ENCODE measurements at regions not wholly inside any gene's neighbourhood (a gene's known extent, or its start where the extent isn't known, plus 50 kb on each side); places are given as distances from the start of the nearest gene placed in this dataset.

DNA sequence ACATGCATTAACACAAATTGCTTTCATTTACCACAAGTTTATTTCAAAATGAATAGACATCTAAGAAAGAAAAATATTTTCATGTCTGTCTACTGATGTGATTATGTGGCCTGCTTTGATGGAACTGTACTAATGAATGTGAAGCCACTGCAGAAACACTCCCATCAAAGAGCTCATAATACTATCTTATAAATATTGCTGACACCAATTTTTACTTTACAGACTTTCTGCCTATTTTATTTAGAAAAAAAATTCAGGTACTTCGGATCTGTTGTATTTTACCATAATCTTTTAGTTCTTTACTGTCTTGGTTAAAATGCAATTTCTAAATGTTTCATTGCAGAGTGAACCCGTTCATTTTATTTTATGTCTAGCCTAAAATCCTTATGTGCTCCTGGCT lies 281.9 kb downstream of the ICE1 start:
- ATAC-seq = no peak
- no peak overlapping the region for H3K27ac ChIP-seq
- TF ChIP-seq, protein P1, sequence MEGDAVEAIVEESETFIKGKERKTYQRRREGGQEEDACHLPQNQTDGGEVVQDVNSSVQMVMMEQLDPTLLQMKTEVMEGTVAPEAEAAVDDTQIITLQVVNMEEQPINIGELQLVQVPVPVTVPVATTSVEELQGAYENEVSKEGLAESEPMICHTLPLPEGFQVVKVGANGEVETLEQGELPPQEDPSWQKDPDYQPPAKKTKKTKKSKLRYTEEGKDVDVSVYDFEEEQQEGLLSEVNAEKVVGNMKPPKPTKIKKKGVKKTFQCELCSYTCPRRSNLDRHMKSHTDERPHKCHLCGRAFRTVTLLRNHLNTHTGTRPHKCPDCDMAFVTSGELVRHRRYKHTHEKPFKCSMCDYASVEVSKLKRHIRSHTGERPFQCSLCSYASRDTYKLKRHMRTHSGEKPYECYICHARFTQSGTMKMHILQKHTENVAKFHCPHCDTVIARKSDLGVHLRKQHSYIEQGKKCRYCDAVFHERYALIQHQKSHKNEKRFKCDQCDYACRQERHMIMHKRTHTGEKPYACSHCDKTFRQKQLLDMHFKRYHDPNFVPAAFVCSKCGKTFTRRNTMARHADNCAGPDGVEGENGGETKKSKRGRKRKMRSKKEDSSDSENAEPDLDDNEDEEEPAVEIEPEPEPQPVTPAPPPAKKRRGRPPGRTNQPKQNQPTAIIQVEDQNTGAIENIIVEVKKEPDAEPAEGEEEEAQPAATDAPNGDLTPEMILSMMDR (IDR thresholded peaks at IDR 0.05) = no peak
- no peak overlapping the region for H3K4me3 ChIP-seq
- intact Hi-C loops (cut with DNase I) = no loop called here
- H3K27me3 ChIP-seq (ENCODE audit: low read depth) = no peaks in the 10 kb centered on the region
- no peaks in the 10 kb centered on the region for H3K9me3 ChIP-seq
- no peak for DNase-seq
- no peaks in the 10 kb centered on the region for H3K4me1 ChIP-seq
- H3K36me3 ChIP-seq = no peaks in the 10 kb centered on the region

DNA sequence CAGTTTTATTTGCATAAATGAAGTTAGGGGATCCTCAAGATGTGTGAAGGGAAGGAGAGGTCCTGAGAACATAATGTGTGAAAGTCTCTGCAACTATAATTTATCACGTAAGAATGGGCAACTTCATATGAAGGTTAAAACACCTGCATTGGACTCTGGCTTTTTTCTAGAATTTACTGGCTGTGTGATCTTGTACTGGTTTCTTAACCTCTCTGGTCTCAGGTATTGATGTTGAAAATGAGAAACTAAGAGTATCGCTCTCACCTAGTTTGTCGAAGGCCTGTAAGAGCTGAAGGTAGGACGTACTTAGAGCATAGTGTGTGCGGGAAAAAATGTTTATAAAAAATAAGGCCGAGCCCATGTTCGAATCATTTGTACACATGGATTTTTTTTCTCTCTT lies 280.5 kb downstream of the ICE1 start:
- intact Hi-C loops (cut with DNase I) = no loop called here
- DNase-seq = no peak

DNA sequence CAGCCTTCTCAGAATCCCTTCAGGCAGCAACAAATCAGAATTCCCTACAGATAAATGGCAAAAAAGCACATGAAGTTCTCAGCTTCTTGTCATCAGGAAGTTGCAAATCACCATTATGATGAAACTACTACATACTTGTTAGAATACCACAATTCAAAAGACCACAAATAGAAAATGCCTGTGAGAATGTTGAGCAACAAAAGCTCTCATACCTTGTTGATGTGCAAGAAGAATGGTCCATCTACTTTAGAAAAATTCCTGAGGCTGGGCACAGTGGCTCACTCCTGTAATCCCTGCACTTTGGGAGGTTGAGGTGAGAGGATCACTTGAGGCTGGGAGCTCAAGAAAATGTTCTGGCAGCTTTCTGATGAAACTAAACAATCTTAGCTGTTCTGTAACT lies 278.1 kb downstream of the ICE1 start:
- H3K27ac ChIP-seq = no peak overlapping the region
- no peak for ATAC-seq

More for the DNA sequence above, 280.5 kb downstream of the ICE1 start:
- no peaks in the 10 kb centered on the region for H3K4me1 ChIP-seq
- TF ChIP-seq, protein P1 (IDR thresholded peaks at IDR 0.05) = no peak
- H3K4me3 ChIP-seq = no peak overlapping the region
- ATAC-seq = no peak
- no peaks in the 10 kb centered on the region for H3K36me3 ChIP-seq
- no peak overlapping the region for H3K27ac ChIP-seq
- no peaks in the 10 kb centered on the region for H3K9me3 ChIP-seq
- no peaks in the 10 kb centered on the region for H3K27me3 ChIP-seq (ENCODE audit: low read depth)

DNA sequence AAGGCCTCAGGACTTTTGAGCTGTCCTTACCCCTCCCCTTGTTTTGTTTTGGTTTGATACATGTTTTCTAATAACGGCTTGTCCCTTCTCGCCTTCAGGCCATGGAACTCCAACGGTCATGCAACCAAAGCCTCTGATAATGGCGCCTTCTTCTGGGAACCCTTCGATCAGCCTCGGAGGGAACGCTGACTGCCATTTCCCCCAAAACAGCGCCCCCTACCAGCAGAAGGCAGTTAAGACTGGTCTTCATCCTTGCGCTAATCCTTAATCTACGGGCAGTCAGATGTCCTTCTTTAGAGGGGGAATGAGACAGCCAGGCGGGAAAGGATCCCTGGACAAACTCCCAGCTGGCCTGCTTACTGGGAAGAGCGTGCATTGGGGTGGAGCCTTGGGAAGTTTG lies 276.6 kb downstream of the ICE1 start:
- no peaks in the 10 kb centered on the region for H3K27me3 ChIP-seq (ENCODE audit: low read depth)
- TF ChIP-seq, protein P1 (IDR thresholded peaks at IDR 0.05) = no peak
- ATAC-seq (no peak), DNase-seq (no peak)
- H3K4me3 ChIP-seq = no peak overlapping the region
- H3K27ac ChIP-seq = no peak overlapping the region
- no peaks in the 10 kb centered on the region for H3K36me3 ChIP-seq
- no peaks in the 10 kb centered on the region for H3K4me1 ChIP-seq
- peaks cover 3% of the 10 kb centered on the region for H3K9me3 ChIP-seq
- intact Hi-C loops (cut with DNase I) = no loop called here

More for the DNA sequence above, 278.1 kb downstream of the ICE1 start:
- Histone ChIP-seq H3K4me3 (no peak overlapping the region), H3K27me3 (ENCODE audit: low read depth) (no peaks in the 10 kb centered on the region), H3K36me3 (no peaks in the 10 kb centered on the region), H3K4me1 (no peaks in the 10 kb centered on the region), H3K9me3 (peaks cover 3% of the 10 kb centered on the region)
- intact Hi-C loops (cut with DNase I) = no loop called here
- DNase-seq = no peak
- TF ChIP-seq, protein P1 (IDR thresholded peaks at IDR 0.05) = no peak

DNA sequence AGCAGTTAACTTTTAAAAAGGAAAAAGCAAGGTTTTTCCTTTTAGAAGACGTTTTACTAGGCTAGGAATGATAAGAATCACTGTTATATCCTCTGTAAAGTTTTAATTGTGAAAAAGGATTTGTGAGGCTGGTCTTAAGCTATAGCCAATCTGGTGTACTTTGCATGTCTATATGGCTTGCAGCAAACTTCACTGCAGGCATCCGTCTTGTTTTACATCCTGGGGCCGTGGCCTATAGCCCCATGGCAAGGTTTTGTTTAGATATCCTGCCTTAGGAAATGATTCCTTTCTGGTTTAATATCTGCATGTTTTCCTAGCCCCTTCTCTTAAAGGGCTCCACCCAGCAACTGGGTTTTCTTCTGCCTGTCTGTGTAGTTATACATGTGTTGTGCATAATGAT lies 272.8 kb downstream of the ICE1 start:
- TF ChIP-seq, protein P1 (IDR thresholded peaks at IDR 0.05) = no peak
- Histone ChIP-seq H3K9me3 (peaks cover 3% of the 10 kb centered on the region), H3K27me3 (ENCODE audit: low read depth) (no peaks in the 10 kb centered on the region), H3K27ac (no peak overlapping the region), H3K4me3 (no peak overlapping the region), H3K4me1 (no peaks in the 10 kb centered on the region), H3K36me3 (no peaks in the 10 kb centered on the region)
- intact Hi-C loops (cut with DNase I) = no loop called here
- ATAC-seq = no peak
- DNase-seq = no peak

DNA sequence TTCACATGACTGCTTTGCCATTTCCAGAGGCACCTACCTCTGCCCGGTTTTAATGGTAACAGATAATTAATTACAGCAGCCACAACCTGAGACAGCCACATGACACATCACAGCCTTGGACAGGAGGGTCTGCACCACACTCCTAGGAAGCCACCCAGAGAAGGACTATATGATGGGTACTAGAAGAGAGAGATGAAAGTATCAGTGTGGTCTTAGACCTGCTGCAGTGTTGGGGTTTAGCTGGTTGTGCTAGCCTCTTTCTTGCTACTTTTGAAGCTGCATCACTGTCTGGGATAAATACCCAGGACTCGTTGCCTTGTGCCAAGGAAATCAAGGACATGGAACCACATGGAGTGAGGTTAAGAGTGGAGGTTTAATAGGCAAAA lies 266.4 kb downstream of the ICE1 start:
- DNase-seq = no peak
- no peaks in the 10 kb centered on the region for H3K27me3 ChIP-seq (ENCODE audit: low read depth)
- H3K4me1 ChIP-seq = no peaks in the 10 kb centered on the region
- H3K4me3 ChIP-seq = no peak overlapping the region
- H3K9me3 ChIP-seq = no peaks in the 10 kb centered on the region
- TF ChIP-seq, protein P1 (IDR thresholded peaks at IDR 0.05) = no peak
- no peaks in the 10 kb centered on the region for H3K36me3 ChIP-seq
- intact Hi-C loops (cut with DNase I) = no loop called here
- H3K27ac ChIP-seq = no peak overlapping the region
- no peak for ATAC-seq

All from lower lobe of right lung (tissue), 2 donors.